ENCODE measurements at regions not wholly inside any gene's neighbourhood (a gene's known extent, or its start where the extent isn't known, plus 50 kb on each side); places are given as distances from the start of the nearest gene placed in this dataset.

GRCh38 chr10:60573336-60573735 is 183.7 kb upstream of the ANK3 start:
- 69% methylated on average over 1 of the region's 1 CpG for WGBS
- Histone ChIP-seq H3K4me1 (peaks cover 0 to 33% (median 28%) of the 10 kb centered on the region in 4 donors), H3K4me3 (peak overlapping the region in 1 of 4 donors; percentile 41), H3K36me3 (no peaks in the 10 kb centered on the region), H3K27me3 (no peaks in the 10 kb centered on the region), H3K27ac (replicated peaks in 1 of 4) (peak overlapping the region in 1 of 4 donors; percentile 60), H3K9me3 (no peaks in the 10 kb centered on the region)
- TF ChIP-seq POLR2AphosphoS5 (IDR thresholded peaks at IDR 0.05) (no peak), CTCF (IDR thresholded peaks at IDR 0.05) (no peak), EP300 (IDR thresholded peaks at IDR 0.05) (no peak), POLR2A (IDR thresholded peaks at IDR 0.05; ENCODE audit: low read depth) (no peak)
- intact Hi-C loops (cut with DNase I) = no loop called here
- no peak for DNase-seq (ENCODE audit: extremely low spot score)

- Histone ChIP-seq H3K36me3 (no peaks in the 10 kb centered on the region), H3K27ac (replicated peaks in 1 of 4) (peak overlapping the region in 3 of 4 donors; percentile 35 to 60 (median 49)), H3K4me1 (peaks cover 0 to 33% (median 28%) of the 10 kb centered on the region in 4 donors), H3K27me3 (no peaks in the 10 kb centered on the region), H3K9me3 (no peaks in the 10 kb centered on the region), H3K4me3 (peak overlapping the region; percentile 41 to 49 (median 45))
- 4% methylated on average over 12 of the region's 12 CpGs for WGBS
- TF ChIP-seq POLR2A (IDR thresholded peaks at IDR 0.05; ENCODE audit: low read depth) = no peak
- TF ChIP-seq POLR2AphosphoS5 (IDR thresholded peaks at IDR 0.05) = no peak
- no peak for TF ChIP-seq EP300 (IDR thresholded peaks at IDR 0.05)
- no peak for TF ChIP-seq CTCF (IDR thresholded peaks at IDR 0.05)
- intact Hi-C loops (cut with DNase I) = no loop called here
- no peak for DNase-seq (ENCODE audit: extremely low spot score)
These were observed 183.0 kb upstream of the ANK3 start for GRCh38 chr10:60572511-60573194.

GRCh38 chr10:60570896-60571295 is 181.2 kb upstream of the ANK3 start:
- 79% methylated on average over 4 of the region's 4 CpGs for WGBS

GRCh38 chr10:60570272-60570865 is 180.7 kb upstream of the ANK3 start:
- Histone ChIP-seq H3K27ac (replicated peaks in 1 of 4) (no peak overlapping the region), H3K9me3 (no peaks in the 10 kb centered on the region), H3K4me3 (peak overlapping the region in 1 of 4 donors; percentile 46), H3K27me3 (no peaks in the 10 kb centered on the region), H3K4me1 (peaks cover 0 to 21% (median 14%) of the 10 kb centered on the region in 4 donors), H3K36me3 (no peaks in the 10 kb centered on the region)
- TF ChIP-seq CTCF (IDR thresholded peaks at IDR 0.05) = no peak
- intact Hi-C loops (cut with DNase I) = no loop called here
- no peak for DNase-seq (ENCODE audit: extremely low spot score)
- WGBS = 70% methylated on average over 1 of the region's 1 CpG

More at GRCh38 chr10:60570896-60571295, 181.2 kb upstream of the ANK3 start:
- DNase-seq (ENCODE audit: extremely low spot score) = no peak
- Histone ChIP-seq H3K4me3 (peak overlapping the region in 2 of 4 donors; percentile 46 to 49), H3K27ac (replicated peaks in 1 of 4) (no peak overlapping the region), H3K27me3 (no peaks in the 10 kb centered on the region), H3K9me3 (no peaks in the 10 kb centered on the region), H3K4me1 (peaks cover 0 to 24% (median 18%) of the 10 kb centered on the region in 4 donors), H3K36me3 (no peaks in the 10 kb centered on the region)
- TF ChIP-seq POLR2AphosphoS5 (IDR thresholded peaks at IDR 0.05) (no peak), POLR2A (IDR thresholded peaks at IDR 0.05; ENCODE audit: low read depth) (no peak), CTCF (IDR thresholded peaks at IDR 0.05) (no peak), EP300 (IDR thresholded peaks at IDR 0.05) (no peak)
- intact Hi-C loops (cut with DNase I) = no loop called here

Measured in esophagus muscularis mucosa (tissue), 4 donors.